HG02870 (cell line): ENCODE measurements at regions not wholly inside any gene's neighbourhood (a gene's known extent, or its start where the extent isn't known, plus 50 kb on each side); places are given as distances from the start of the nearest gene placed in this dataset.
"Not testable (repeated sequence)": the region's sequence is repeated elsewhere in the genome, so short reads cannot be mapped to it uniquely, and the experiment has no call there.

ENCODE experiments used
- ATAC-seq: cut with Tn5 transposase; IDR thresholded peaks from one replicate; pipeline ENCODE4 v1.9.1; 2021; ENCODE audit warnings: mild to moderate bottlenecking, moderate library complexity; ENCODE audit not compliant: unreplicated experiment

DNA sequence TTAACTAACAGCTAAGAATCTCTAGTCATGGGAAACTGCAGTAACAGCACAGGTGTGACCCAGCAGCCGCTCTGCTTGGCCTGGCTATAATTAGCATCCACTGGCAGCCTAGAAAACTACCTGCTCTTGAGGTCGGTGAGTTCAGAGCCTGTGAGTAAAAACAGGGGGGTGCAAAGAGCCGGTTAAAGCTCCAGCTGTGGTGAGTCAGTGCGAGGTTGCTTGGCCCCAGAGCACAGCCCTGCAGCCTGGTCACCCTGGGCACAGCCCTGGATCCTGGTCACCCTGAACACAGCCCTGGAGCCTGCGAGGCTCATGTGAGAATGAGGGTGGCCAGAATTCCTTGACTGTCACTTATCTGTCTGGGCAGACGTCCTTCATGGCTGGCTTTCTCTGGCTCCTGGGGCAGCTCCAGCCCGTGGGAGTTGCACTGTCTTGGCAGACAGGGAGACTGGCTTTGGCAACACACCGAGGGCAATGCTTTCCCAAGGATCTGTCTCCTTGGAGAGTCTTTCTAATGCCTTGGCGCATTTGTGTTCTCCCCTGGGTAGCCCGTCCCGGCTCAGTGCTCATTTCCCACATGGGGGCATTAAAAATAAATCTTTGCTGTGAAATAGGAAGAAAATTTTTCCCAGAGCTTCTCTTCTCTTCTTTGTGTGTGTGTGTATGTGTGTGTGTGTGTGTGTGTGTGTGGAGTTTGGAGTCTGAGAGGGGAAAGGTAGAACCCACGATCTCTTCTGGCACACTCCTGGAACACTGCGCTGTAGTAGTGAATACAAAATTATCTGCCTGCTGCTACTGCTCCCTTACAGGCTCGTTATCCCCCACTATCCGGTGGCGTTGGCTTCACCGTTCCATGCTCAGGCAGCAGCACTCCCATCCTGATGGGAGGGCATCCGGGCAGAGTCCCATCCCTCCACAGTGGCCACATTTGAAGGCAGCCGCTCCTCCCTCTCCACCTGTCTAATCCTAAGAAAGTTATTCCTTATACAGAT lies 250.2 kb upstream of the MEX3C start:
- no peak for ATAC-seq

DNA sequence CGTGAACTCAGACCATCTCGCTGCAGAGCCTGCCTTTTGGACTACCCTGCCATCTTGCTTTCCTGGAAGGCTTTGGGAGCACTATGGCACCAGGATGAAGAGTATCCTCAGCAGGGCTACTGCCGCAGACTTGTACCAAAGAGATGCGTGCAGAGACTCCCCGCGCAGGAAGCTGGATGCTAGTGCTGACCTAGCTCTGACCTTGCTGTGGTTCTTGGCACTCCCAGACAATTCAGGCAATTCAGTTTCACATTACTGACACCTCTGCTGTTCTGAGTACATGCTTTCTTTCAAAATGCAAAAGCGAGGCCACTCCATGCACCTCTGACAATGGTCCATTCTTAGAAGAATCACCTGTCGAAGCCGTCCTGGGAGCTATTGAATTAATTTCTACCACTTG lies 251.5 kb upstream of the MEX3C start:
- no peak for ATAC-seq

DNA sequence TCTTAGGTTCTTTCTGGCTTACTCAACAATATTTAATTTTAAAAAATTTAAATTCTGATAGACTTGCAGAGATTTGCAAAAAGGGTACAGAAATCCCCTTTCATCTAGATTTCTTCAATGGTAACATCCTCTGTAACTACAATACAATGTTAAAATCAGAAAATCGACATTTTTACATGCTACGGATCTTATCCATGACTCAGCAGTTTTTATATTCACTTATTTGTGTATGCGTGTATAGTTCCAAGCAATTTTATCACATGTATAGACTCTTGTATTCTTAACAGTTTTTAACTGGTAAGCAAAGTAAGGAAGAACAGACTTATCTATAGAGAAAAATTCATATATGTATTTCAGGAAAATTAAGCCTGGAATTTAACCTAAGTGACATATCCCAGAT lies 256.1 kb upstream of the MEX3C start:
- ATAC-seq, result no peak

DNA sequence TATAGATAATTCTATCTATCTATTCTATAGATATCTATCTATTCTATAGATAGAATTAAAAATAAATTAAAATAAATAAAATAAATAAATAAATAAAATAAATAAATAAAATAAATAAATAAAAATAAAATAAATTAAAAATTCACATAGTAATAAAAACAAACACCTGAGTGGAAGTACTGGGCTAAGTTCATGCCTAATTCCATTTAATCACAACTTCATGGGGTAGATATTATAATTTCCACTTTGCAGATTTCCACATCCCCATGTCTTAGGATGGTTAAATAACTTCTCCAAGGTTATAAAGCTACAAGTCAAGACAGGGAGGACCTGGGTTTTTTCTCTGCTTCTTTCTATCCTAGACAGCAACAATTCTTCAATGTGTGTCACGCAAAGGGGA lies 261.4 kb upstream of the MEX3C start:
- ATAC-seq, result no peak

DNA sequence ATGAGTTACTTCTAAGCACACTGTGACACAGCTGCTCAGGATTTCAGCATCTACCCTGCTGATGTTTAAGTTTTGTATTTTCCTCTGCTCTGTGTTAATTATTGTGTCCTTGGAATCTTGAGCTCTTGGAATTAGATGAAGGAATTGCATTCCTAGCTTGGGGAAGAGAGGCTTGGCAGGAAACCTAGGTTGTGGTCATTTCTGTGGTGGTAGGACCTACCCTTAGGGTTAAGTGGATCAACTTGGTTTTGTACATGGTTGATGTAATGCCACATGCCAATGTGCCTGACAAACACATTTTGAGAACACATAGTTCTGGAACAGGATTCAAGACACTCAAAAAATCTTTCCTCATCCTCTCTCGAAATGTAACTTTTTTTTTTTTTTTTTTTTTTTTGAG lies 264.5 kb upstream of the MEX3C start:
- ATAC-seq, result no peak

DNA sequence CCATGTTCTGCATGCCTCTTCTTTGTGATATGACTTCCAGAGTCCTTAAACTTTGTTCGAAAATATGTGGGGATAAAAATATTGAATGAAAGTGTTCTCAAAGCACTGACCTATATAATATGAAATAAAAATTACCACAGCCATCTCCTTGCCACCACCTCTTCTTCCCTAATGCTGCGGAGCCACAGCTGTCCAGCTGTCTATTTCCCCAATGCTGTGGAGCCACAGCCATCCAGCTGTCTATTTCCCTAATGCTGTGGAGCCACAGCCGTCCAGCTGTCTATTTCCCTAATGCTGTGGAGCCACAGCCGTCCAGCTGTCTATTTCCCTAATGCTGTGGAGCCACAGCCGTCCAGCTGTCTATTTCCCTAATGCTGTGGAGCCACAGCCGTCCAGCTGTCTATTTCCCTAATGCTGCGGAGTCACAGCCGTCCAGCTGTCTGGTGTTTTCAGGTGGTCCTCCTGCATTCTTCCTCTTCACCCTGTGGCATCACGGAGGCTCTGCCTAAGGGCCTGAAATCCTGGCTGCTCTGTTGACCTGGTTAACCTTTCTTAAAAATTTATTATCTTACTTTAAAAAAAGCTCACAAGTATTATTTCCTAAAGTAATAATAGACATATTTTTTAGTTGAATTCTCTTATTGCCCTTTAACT lies 266.1 kb upstream of the MEX3C start:
- ATAC-seq, result no peak

DNA sequence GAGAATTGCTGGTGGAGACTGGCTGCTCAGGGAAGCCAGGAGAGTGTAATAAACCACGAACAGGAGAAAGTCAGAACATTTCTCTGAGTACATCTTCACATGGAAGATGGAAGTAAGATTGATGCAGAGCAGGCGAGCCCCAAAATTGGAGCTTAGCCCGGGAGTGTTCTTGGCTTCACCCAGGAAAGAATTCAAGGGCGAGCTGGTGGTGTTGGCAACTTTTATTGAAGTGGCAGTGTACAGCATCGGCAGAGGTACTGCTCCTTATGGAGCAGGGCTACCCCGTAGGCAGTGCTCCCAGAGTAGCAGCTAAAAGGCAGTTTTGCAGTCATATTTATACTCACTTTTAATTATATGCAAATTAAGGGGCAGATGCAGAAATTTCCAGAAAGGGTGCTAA lies 281.4 kb upstream of the MEX3C start:
- ATAC-seq, result no peak

DNA sequence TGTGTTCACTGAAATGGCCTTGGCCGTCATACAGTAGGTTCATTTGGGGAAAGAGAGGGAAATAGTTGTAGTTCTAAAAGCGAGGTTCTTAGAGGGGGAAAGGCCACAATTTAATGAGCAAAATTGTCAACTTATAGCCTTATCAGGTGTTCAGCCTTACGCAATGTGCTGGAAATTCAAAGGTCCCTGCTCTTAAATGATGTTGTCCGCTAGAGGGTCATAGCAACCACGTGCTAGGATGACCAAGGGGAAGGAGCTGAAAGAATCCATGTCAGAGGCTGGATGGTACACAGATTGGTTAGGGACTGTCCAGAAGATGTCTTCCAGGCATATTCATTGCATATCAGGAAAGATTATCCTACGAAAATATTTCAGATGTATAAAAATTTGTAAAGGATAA lies 282.3 kb upstream of the MEX3C start:
- no peak for ATAC-seq

DNA sequence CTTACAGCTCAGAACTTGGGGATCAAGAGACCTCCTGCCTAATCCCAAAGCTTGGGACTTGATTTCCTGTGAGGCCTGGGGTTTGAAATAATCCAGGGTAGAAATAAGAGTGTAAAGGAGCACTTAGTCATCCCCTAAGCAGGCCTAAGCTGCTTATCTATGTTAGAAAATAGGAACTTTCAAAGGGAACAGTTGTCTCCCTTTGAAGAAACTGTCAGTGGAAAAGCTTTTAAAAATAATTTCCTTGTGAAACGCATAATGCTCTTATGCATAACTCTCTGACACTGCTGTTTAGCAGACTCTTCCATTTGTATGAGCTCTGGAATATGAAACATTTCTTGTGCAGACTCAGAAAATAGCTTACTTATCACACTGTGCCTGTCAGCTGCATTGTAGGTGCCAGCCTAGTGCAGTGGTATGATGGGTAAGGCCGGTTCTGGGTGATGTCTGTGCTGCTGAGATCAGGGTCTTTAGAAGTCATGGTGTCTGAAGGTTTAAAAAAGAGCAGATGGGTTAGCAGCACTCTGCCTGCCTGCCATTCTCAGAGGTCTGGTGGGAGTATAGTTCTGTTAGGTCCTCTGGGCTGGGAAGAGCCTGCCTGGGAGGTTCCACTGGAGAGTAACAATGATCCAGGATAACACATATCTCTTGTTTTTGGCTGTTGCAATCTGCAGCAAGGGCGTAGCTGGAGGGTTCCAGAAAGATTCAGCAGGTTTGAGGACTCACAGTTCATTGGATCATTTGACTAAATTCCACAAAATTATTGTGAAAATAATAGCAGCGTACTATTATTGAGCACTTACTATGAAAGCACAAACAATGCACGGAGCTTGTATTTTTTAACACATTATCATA lies 283.2 kb upstream of the MEX3C start:
- no peak for ATAC-seq

DNA sequence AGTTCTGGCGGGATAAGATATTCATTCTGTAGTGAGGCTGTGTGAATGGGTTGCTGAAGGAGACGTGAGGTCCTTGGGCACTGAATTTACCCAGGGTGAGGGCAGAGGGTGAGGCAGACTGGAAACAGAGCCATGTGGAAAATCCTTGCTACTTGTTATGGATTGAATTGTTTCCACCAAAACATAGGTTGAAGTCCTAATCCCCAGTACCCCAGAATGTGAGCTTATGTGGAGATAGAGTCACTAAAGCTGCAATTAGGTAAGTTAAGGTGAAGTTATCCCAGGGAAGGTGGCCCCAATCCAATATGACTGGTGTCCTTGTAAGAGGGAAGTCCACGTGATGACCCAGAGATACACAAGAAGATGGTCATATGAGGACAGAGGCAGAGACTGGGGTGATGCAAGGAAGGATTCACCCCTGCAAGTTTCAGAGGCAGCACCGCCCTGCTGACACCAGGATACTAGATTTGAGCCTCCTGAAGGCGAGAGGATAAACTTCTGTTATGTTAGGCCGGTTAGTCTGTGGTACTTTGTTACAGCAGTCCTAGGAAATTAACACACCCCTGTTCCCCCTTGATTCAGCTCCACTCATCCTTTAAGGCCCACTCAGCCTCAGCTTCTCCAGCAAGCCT lies 289.4 kb upstream of the MEX3C start:
- no peak for ATAC-seq

DNA sequence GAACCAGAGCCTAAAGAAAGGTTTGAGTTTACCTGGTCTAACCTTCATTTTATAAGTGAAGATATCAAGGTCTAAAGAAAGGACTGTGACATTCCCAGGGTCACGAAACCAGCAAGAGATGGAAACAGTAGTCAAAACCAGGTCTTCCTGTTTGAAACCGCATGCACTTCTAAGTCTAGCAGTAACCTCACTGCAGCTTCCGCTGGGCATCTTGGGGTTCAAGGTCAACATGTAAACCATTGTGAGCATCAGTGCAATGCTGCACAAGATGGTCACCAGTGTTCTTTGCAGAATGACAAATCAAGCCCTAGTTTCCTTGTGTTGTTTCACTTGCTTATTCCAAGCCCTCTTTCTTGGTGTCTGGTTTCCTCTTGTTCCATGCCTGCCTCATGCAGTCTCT lies 292.9 kb upstream of the MEX3C start:
- no peak for ATAC-seq

DNA sequence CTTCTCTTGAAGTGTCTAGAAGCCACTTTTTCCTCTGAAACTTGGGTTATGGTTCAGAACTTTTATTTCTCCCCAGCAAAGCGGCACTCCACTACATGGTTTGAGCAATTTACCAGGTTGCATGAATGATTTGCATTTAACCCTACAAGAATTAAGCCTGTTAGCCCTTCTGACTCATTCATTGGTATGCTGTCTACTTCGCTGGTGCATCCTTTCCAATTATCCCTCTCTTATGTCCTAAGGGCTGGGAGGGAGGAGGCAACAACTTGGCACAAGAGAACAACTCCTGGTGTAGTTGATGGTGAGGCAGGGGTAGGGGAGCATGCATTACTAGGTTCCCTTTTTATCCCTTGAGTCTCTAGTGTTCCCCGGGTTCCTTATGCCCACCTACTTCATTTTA lies 293.4 kb upstream of the MEX3C start:
- ATAC-seq, result no peak

DNA sequence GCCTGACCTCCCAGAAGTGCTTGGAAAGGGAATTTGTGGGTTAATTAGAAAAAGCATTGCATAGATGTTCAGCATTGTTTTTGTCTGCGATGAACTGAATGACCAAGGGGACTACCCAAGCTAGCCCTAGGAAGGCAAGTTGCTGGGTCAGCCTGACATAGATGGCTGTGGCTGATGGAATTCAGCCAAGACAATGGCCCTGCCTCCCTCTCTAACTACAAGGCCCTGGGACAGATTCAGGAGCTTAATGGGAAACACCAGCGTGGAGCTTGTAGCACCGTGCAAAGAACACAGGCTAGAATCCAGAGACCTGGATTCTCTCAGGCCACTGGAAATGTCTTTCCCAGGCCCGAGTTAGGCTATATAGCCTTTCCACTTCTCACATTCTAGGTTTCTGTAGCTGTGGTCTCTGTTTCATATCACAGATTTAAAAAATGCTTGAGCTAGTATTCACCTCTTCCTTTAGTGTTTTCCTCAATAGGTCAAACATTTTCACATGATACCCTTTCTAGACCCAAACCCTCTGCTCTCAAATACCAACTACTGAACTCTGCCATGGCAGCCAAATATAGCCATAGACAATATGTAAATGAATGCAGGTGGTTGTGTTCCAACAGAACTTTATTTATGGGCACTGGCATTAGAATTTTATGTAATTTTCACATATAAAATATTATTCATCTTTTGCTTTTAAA lies 294.3 kb upstream of the MEX3C start:
- ATAC-seq, result no peak

DNA sequence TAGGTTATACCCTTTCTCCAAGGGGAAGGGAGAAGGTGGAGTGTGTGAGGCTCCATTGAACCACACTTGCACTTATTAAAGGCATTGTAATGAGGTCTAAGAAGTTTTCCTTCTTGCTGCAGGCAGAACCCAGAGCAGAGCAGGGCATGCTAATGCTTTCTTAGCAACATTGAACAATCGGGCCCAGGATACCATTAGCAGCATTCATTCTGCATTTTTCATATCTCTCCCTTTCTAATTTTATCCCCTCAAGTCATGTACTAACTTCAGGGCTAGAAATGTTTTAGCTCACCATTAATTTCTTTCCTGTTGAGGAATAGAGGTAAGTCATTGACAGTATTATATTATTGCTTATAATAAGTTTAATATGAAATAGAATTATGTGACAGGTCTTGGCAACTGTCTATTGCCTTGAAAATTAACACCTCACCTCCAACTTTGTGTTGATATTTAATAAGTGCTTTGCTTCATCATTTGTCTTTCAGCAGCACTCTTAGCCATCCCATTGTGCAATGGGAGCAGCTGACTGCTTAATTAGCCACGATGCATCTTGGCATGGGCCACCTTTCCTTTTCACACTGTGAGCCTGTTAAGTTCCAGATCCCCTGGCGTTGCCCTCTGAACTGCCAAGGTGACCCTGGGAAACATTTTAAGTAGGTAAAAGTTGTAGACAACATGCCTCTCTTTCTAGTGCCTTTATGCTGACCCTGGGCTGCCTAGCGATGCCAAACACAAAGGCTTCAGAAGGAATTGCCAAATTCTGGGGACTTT lies 300.8 kb upstream of the MEX3C start:
- no peak for ATAC-seq

DNA sequence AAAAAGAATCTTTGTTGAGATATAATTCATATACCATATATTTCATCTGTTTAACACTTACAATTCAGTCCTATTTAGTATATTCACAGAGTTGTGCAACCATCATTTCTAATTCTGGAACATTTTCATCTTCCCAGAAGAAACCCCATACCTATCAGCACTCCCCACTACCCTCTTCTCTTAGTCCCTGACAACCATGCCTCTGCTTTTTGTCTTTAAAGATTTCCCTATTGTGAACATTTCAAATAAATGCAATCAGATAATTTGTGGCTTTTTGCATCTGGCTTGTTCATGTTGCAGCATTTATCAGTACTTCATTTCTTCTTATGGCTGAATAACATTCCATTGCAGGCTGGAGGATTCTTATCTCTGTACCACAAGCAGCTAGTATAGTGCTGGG lies 305.9 kb upstream of the MEX3C start:
- no peak for ATAC-seq

DNA sequence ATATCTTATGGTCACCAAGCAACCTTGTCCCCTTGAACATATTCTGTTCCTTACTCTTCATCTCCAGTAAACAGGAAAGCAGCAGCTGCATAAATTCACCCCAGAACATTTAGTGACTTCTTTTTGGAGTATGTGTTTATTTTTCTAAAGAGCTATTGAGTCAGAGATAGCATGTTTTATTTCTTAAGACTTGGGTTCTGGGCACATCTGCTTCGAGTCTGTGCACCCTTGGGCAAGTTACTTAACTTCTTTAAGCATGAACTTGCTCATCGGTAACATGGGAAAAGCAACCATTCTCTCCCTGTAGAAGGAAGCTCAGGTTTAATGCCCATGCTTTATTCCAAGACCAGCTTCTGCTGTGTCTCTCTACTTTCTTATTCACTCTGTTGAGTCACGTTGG lies 309.3 kb upstream of the MEX3C start:
- no peak for ATAC-seq

DNA sequence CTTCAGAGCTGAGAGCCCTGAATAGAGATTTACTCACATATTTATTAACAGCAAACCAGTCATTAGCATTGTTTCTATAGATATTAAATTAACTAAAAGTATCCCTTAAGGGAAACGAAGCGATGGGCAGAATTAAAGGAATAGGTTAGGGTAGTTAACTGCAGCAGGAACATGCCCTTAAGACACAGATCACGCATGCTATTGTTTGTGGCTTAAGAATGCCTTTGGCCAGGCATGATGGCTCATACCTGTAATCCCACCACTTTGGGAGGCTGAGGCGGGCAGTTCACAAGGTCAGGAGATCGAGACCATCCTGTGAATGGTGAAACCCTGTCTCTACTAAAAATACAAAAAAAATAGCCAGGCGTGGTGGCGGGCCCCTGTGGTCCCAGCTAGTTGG lies 310.9 kb upstream of the MEX3C start:
- ATAC-seq, result not testable (repeated sequence)

DNA sequence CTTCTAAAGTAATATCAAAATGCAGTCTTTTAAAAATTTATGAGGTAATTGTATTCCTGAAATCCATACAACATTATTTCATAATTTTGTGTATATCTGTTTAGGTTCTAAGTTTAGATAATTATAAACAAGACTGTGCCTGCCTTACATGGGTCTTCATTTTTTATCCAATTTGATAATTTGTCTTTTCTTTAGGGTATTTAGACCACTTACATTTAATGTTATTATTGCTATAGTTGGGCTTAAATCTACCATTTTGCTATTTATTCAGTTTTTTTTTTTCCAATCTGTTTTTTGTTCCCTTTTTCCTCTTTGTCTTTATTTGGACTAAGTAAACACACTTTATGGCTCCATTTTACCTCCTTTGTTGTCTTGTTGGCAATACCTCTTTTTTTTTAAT lies 312.5 kb upstream of the MEX3C start:
- ATAC-seq, result no peak

DNA sequence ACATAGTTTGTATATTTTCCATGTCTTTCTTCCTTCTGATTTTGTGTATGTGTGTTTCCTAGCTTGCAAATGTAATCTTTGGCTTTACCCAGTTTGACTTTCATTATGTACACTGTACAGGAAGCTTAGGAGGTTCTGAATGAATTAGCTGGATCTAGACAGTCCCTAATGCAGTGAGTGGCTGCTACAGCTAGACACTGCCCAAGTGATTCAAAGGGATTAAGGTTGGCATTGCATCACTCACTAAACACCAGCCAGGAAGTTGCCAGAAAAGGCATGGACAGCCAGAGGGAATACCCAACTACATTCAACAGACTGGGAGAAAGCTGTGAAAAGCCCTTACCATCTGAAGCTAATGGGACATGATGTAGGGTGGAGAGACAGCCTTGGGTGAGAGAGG lies 316.0 kb upstream of the MEX3C start:
- ATAC-seq, result no peak

DNA sequence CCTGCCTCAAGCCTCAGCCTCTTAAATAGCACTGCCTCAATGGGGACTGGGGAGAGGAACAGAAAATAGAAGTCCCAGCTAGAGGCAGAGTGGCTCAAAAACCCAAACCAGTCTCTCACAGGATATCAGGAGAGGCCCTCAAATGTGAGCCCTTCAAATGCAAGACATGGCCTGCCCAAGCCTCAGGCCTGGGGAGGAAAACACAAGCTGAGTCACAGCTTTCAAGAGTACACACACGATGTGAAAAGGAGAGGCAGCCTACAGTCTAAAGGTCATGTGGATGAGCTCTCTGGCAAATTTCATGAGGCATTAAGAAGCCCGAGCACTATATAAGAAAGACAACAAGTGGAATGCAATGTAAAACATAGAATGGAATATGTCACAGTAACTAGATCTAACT lies 316.6 kb upstream of the MEX3C start:
- no peak for ATAC-seq
